HAP-1 (cell line): ENCODE measurements at regions not wholly inside any gene's neighbourhood (a gene's known extent, or its start where the extent isn't known, plus 50 kb on each side); places are given as distances from the start of the nearest gene placed in this dataset.

ENCODE experiments used
- DNase-seq, 2 experiments: peaks; one replicate each; pipeline ENCODE4 v3.0.0-alpha.2; 2016 to 2020; ENCODE audit warnings: low spot score in 2 of 2
- H3K27me3 ChIP-seq: fragments of 250-450 bp; sonication (Bioruptor Pico); 2 replicates; pipeline ENCODE4 v1.5.1; 2020; ENCODE audit warnings: low read depth, mild to moderate bottlenecking, moderate library complexity
- H3K36me3 ChIP-seq: fragments of 250-450 bp; sonication (Bioruptor Pico); replicated peaks from 2 replicates; pipeline ENCODE4 v1.5.1; 2020; ENCODE audit warnings: mild to moderate bottlenecking
- H3K4me1 ChIP-seq: fragments of 250-450 bp; sonication (Bioruptor Pico); 2 replicates; pipeline ENCODE4 v1.5.1; 2020; ENCODE audit warnings: mild to moderate bottlenecking
- H3K4me3 ChIP-seq: fragments of 250-450 bp; sonication (Bioruptor Pico); 2 replicates; pipeline ENCODE4 v1.5.1; 2020; ENCODE audit warnings: mild to moderate bottlenecking, moderate library complexity
- H3K9me3 ChIP-seq: fragments of 250-450 bp; sonication (Bioruptor Pico); 2 replicates; pipeline ENCODE4 v1.5.1; 2020; ENCODE audit warnings: mild to moderate bottlenecking, moderate library complexity
- in situ Hi-C: fragments of 300-500 bp; cut with MboI; formaldehyde crosslinking; loops from 3 replicates; pipeline ENCODE4 v1.14.3; 2020; ENCODE audit warnings: low sequenced_read_pairs, inconsistent platforms, mixed read lengths

DNA sequence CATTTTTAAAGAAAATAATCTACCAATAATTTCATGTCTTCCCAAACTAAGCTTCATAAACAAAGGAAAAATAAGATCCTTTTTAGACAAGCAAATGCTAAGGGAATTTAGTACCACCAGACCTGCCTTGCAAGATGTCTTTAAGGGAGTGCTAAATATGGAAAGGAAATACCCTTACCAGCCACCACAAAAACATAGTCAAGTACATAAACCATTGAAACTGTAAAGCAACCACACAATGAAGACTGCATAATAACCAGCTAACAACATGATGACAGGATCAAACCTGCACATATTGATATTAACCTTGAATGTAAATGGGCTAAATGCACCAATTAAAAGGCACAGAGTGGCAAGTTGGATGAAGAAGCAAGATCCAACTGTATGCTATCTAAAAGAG, 586.5 kb upstream of the NRG3 start:
- Histone ChIP-seq H3K9me3 (no peaks in the 10 kb centered on the region), H3K4me3 (no peak overlapping the region), H3K27me3 (no peaks in the 10 kb centered on the region), H3K36me3 (no peaks in the 10 kb centered on the region), H3K4me1 (no peaks in the 10 kb centered on the region)
- DNase-seq: no peak
- in situ Hi-C loops: no loop called here

DNA sequence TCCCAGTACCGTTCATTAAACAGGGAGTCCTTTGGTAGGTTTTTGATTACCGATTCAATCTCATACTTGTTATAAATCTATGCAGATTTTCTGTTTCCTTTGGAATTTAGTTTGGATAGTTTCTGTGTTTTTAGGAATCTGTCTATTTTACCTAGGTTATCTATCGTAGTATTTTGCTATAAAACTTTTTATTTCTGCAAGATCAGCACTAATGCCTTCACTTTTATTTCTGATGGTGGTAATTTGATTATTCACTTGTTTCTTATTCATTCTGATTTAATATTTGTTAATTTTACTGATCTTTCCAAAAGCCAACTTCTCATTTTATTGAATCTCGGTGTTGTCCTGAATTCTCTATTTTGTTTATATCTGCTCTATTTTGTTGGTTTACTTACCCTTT, 577.7 kb upstream of the NRG3 start:
- Histone ChIP-seq H3K4me3 (no peak overlapping the region), H3K36me3 (no peaks in the 10 kb centered on the region), H3K27me3 (no peaks in the 10 kb centered on the region), H3K4me1 (no peaks in the 10 kb centered on the region), H3K9me3 (no peaks in the 10 kb centered on the region)
- DNase-seq: no peak
- in situ Hi-C loops: no loop called here

DNA sequence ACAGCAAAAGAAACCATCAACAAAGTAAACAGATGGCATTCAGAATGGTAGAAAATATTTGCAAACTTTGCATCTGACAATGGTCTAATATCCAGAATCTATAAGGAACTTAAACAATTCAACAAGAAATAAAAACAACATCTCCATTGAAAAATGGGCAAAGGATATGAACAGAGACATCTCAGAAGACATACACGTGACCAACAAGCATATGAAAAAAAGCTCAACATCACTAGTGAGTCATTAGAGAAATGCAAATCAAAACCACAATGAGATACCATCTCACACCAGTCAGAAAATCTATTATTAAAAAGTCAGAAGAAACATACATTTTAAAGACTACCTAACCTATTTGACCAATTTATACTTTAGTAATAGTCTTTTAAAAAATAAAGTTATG, 571.3 kb upstream of the NRG3 start:
- in situ Hi-C loops: no loop called here
- H3K27me3 ChIP-seq: no peaks in the 10 kb centered on the region
- H3K9me3 ChIP-seq: no peaks in the 10 kb centered on the region
- no peak overlapping the region for H3K4me3 ChIP-seq
- DNase-seq: no peak
- H3K4me1 ChIP-seq: no peaks in the 10 kb centered on the region
- no peaks in the 10 kb centered on the region for H3K36me3 ChIP-seq

DNA sequence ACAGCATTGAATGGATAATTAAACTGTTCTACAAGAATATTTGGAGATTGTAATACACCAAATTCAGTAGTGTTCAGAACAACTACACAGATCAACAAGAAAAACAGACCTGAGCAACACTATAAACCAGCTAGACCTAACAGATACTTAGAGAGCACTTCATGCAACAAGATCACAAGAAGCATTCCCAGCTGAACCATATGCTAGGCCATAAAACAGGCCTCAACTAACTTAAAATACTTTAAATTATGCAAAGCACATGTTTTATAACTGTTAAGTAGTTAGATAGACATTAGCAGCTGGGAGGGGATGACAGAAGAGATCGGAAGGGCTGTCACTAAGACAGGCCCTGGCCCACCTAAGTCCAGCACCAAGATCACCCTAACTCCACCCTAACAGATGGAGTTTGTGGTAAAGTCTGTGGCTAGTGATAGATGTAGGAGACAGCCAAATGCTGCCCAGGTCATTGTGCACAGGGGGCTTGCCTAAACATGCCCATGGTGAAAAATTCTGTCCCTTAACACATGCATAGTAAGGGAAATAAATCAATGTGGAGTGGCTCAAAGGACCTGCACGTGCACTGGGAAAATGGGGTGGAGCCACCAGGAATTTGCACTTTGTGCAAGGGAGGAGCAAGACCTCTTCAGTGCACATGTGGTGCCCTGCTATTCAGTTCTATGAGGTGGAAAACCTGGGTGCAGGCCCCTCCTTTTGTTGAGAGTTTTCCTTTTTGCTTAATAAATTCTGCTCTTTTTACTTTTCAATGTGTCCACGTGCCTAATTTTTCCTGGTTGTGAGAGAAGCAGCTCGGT, 567.8 kb upstream of the NRG3 start:
- H3K9me3 ChIP-seq: no peaks in the 10 kb centered on the region
- no peaks in the 10 kb centered on the region for H3K36me3 ChIP-seq
- H3K4me1 ChIP-seq: no peaks in the 10 kb centered on the region
- no peaks in the 10 kb centered on the region for H3K27me3 ChIP-seq
- in situ Hi-C loops: no loop called here
- DNase-seq: no peak
- no peak overlapping the region for H3K4me3 ChIP-seq

DNA sequence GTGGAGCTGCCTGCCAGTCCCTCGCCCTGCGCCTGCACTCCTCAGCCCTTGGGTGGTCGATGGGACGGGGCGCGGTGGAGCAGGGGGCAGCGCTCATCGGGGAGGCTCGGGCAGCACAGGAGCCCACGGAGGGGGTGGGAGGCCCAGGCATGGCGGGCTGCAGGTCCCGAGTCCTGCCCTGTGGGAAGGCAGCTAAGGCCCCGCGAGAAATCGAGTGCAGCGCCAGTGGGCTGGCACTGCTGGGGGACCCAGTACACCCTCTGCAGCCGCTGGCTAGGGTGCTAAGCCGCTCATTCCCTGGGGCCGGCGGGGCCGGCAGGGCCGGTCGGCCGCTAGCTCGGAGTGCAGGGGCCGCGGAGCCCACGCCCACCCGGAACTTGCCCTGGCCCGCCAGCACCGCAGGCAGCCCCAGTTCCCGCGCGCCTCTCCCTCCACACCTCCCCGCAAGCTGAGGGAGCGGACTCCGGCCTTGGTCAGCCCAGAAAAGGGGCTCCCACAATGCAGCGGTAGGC, 565.9 kb upstream of the NRG3 start:
- Histone ChIP-seq H3K9me3 (no peaks in the 10 kb centered on the region), H3K4me3 (no peak overlapping the region), H3K4me1 (no peaks in the 10 kb centered on the region), H3K27me3 (no peaks in the 10 kb centered on the region), H3K36me3 (no peaks in the 10 kb centered on the region)
- no peak for DNase-seq
- in situ Hi-C loops: no loop called here

DNA sequence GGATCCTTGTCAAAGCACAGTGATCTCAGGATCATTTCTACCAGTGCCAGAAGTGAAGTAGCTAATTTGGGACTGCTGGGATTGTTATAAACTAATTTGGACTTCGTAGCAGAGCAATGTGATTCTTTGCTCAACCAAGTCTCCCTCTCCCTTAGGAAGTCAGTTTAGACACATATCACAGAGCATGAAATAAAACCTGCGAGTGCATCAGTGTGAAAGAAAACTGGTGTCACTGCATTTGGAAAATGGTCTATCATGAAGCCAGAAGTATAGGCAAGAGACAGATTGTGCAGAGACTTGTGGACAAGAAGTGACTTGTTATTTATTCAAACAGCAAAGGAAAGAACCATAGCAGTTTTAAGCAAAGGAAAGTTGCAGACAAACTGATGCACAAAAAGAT, 560.5 kb upstream of the NRG3 start:
- DNase-seq: no peak
- Histone ChIP-seq H3K27me3 (no peaks in the 10 kb centered on the region), H3K4me3 (no peak overlapping the region), H3K36me3 (no peaks in the 10 kb centered on the region), H3K9me3 (no peaks in the 10 kb centered on the region), H3K4me1 (no peaks in the 10 kb centered on the region)
- in situ Hi-C loops: no loop called here

DNA sequence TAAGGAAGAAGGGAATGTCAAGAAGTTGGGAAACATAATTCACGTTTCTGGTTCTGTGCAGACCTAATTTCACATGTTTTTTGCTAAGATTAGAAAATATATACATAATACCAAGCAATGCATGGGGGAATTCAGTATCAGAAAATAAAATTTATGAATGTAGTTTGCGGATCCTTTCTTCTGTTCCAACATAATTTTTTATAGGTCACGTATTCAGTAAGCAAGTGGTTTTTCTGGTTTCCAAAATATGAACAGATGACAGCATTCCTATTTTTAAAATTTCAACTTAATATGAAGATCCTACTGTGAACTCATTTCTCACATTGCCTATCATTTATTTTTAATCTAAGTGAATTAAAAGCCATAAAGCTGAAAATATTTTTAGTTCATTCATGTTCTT, 560.0 kb upstream of the NRG3 start:
- in situ Hi-C loops: no loop called here
- DNase-seq: no peak
- H3K4me1 ChIP-seq: no peaks in the 10 kb centered on the region
- H3K36me3 ChIP-seq: no peaks in the 10 kb centered on the region
- H3K4me3 ChIP-seq: no peak overlapping the region
- H3K9me3 ChIP-seq: no peaks in the 10 kb centered on the region
- H3K27me3 ChIP-seq: no peaks in the 10 kb centered on the region

DNA sequence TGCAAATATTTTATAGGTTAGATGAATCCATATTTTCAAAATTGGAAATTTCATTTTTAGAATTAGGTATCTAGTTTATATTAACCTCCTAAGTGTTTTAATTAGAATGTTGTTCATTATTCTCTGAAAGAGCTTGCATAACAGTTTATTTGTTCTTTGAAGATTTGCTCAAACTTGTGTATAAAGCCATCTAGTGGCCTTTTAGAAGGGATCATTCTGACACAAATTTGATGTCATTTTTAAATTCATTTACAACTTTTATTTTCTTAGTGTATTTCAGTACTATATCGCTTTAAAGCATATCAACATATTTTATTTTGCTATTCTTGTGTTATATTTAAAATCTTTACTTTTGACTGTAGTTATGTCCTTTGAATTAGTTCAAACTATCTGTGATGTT, 527.0 kb upstream of the NRG3 start:
- no peak for DNase-seq
- Histone ChIP-seq H3K36me3 (no peaks in the 10 kb centered on the region), H3K4me3 (no peak overlapping the region), H3K9me3 (no peaks in the 10 kb centered on the region), H3K27me3 (no peaks in the 10 kb centered on the region), H3K4me1 (no peaks in the 10 kb centered on the region)
- in situ Hi-C loops: no loop called here

DNA sequence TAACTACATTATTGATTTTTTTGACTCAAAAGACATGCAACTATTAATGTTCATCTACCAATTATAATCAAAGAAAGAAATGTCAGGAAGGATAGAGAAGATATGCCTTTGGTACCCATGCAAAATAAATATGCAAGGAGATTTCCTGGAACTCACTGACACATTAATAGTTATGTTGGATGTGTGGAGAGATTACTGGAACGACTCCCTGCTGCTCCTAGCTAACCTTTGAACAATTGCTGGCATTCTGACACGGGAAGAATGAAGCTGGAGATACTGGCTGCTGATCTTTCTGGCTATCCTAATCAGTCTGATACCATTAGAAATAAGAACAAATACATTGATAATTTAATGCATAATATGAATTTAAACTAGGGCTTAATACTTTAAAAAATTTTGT, 507.9 kb upstream of the NRG3 start:
- H3K4me3 ChIP-seq: no peak overlapping the region
- in situ Hi-C loops: no loop called here
- no peaks in the 10 kb centered on the region for H3K27me3 ChIP-seq
- no peaks in the 10 kb centered on the region for H3K36me3 ChIP-seq
- no peaks in the 10 kb centered on the region for H3K9me3 ChIP-seq
- no peak for DNase-seq
- H3K4me1 ChIP-seq: no peaks in the 10 kb centered on the region

DNA sequence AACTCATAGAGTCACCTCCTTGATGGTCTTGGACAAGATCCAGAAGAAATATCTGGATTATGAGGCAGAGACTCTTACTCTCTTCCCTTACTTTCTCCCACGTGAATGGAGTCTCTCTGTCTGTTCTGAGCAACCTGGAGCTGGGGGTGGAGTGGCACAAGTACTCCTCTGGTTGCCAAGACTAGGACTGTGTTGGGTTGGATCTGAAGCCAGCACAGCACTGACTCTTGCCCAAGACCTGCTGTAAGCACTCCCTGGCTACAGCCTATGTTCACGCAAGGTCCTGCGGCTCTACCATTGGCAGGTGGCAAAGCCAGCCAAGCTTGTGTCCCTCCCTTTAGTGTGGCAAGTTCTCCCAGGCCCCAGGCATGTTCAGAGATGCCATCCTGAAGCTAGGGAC, 488.2 kb upstream of the NRG3 start:
- in situ Hi-C loops: no loop called here
- DNase-seq: no peak
- Histone ChIP-seq H3K27me3 (no peaks in the 10 kb centered on the region), H3K36me3 (no peaks in the 10 kb centered on the region), H3K9me3 (no peaks in the 10 kb centered on the region), H3K4me3 (no peak overlapping the region), H3K4me1 (no peaks in the 10 kb centered on the region)

DNA sequence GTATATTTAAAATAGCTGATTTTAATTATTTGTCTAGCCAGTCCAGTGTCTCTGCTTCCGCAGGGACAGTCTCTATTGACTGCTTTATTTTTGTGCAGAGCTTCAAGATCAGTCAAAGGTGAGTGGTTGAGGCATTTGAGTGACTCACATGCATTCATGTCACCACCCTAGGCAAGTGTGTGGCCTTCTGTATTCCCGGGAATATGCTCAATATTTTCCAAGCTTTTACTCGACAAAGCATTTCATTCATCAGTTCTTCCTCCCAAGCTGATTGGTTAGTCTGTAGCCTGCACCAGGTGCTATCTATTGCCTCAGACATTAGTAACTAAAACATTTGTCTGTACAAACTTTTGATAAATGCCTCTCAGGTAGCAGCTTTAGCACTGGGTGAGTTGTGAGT, 471.5 kb upstream of the NRG3 start:
- H3K4me1 ChIP-seq: no peaks in the 10 kb centered on the region
- no peaks in the 10 kb centered on the region for H3K9me3 ChIP-seq
- H3K27me3 ChIP-seq: no peaks in the 10 kb centered on the region
- DNase-seq: no peak
- in situ Hi-C loops: no loop called here
- H3K36me3 ChIP-seq: no peaks in the 10 kb centered on the region
- H3K4me3 ChIP-seq: no peak overlapping the region

DNA sequence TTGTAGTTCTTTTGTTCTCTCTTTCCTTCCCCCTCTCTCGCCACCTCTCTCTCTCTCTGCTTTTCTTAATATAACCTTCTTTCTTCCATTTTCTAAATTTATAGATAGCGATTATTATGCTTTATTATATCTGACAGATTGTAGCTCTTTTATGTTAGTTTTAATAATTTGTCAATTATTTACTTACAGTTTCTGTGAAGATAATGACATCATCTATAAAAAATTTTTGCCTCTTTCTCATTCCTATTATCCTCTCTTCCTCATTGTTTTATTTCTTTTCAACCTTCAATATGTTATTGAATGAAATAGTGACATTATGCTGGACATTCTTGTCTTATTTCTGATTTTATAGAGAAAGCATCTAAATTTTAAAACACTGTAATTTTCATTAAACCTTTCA, 469.6 kb upstream of the NRG3 start:
- no peak for DNase-seq
- Histone ChIP-seq H3K9me3 (no peaks in the 10 kb centered on the region), H3K4me3 (no peak overlapping the region), H3K4me1 (no peaks in the 10 kb centered on the region), H3K36me3 (no peaks in the 10 kb centered on the region), H3K27me3 (no peaks in the 10 kb centered on the region)
- in situ Hi-C loops: no loop called here

DNA sequence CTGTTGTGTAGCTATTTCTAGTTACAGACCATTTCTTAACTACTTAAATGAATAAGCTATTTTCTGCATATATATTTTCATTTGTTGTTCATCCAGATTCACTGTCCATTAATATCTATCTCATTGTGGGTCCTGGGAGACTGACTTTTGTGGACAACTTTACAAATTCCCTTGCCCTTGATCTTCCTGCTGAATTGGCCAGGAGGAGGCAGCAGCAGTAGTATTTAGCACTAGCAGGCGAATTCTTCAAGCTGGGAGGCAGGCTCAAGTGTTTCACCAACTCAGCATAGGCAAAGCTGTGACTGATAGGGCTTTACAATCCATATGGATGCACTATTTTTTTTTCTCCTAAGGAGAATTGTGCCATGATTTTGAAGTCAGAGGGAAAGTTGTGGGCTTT, 461.0 kb upstream of the NRG3 start:
- Histone ChIP-seq H3K9me3 (no peaks in the 10 kb centered on the region), H3K4me1 (no peaks in the 10 kb centered on the region), H3K36me3 (no peaks in the 10 kb centered on the region), H3K4me3 (no peak overlapping the region), H3K27me3 (no peaks in the 10 kb centered on the region)
- in situ Hi-C loops: no loop called here
- no peak for DNase-seq

DNA sequence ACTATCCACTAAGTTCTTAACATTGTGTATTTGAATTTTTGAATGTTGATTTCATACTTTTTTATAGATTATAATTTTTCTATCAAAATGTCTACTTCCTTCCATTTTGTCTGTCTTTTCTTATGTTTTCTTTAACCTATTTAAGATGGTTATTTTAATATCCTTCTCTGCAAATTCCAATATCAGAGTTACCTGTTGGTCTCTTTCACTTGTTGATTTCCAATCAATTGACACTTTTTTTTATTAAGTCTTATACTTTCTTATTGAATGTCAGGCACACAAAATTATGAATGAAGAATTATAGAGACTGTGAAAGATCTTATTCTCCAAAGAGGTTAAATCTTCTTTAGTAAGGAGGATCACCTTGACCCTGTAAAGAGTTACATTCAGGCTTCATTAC, 448.3 kb upstream of the NRG3 start:
- in situ Hi-C loops: no loop called here
- no peaks in the 10 kb centered on the region for H3K9me3 ChIP-seq
- H3K27me3 ChIP-seq: no peaks in the 10 kb centered on the region
- no peaks in the 10 kb centered on the region for H3K36me3 ChIP-seq
- no peak for DNase-seq
- H3K4me1 ChIP-seq: no peaks in the 10 kb centered on the region
- no peak overlapping the region for H3K4me3 ChIP-seq
